HFF-Myc (cell line): ENCODE measurements at regions not wholly inside any gene's neighbourhood (a gene's known extent, or its start where the extent isn't known, plus 50 kb on each side); places are given as distances from the start of the nearest gene placed in this dataset.
A peak's percentile ranks its signal among the peaks of the same experiment; 100 is the strongest.

Experiments used
- DNase-seq: peaks from one replicate; pipeline ENCODE4 v3.0.0-alpha.2; 2011; ENCODE audit warnings: low read depth; ENCODE audit errors: extremely low read depth
- H3K4me3 ChIP-seq: replicated peaks from 2 replicates; pipeline ENCODE4 v1.5.1; 2011; ENCODE audit warnings: low read depth, mild to moderate bottlenecking, control low read depth, low read length
- CTCF ChIP-seq: IDR thresholded peaks from 2 replicates; pipeline ENCODE4 v1.5.1; 2012; ENCODE audit warnings: mild to moderate bottlenecking, low read depth, low read length, control low read depth; ENCODE audit errors: missing control alignments

GRCh38 chr4:20302336-20302735 lies 50.6 kb downstream of the SLIT2 start:
- no peak overlapping the region for H3K4me3 ChIP-seq
- DNase-seq: no peak
- no peak for TF ChIP-seq CTCF

GRCh38 chr4:20305976-20306375 lies 54.3 kb downstream of the SLIT2 start:
- DNase-seq: no peak
- peak; percentile 19 for TF ChIP-seq CTCF
- H3K4me3 ChIP-seq: no peak overlapping the region

GRCh38 chr4:20311856-20312255 lies 60.2 kb downstream of the SLIT2 start:
- TF ChIP-seq CTCF: no peak
- no peak for DNase-seq
- no peak overlapping the region for H3K4me3 ChIP-seq

- H3K4me3 ChIP-seq: no peak overlapping the region
- no peak for DNase-seq
- no peak for TF ChIP-seq CTCF
These were observed 61.7 kb downstream of the SLIT2 start for GRCh38 chr4:20313237-20314030.

GRCh38 chr4:20317424-20317985 lies 65.8 kb downstream of the SLIT2 start:
- H3K4me3 ChIP-seq: no peak overlapping the region
- DNase-seq: no peak
- no peak for TF ChIP-seq CTCF

- no peak for DNase-seq
- no peak overlapping the region for H3K4me3 ChIP-seq
- no peak for TF ChIP-seq CTCF
These were observed 66.5 kb downstream of the SLIT2 start for GRCh38 chr4:20318001-20318908.
